HEK293T (cell line): ENCODE measurements at regions not wholly inside any gene's neighbourhood (a gene's known extent, or its start where the extent isn't known, plus 50 kb on each side); places are given as distances from the start of the nearest gene placed in this dataset.

Source experiments
- BHLHE40 ChIP-seq: fragments of 450-650 bp; IDR thresholded peaks from 2 replicates; pipeline ENCODE4 v1.6.1; 2016; ENCODE audit warnings: mild to moderate bottlenecking, moderate library complexity, borderline replicate concordance
- FOXM1 ChIP-seq: fragments of 450-650 bp; IDR thresholded peaks from 2 replicates; pipeline ENCODE4 v1.6.1; 2017; ENCODE audit warnings: mild to moderate bottlenecking, borderline replicate concordance
- HDGF ChIP-seq: fragments of 450-650 bp; IDR thresholded peaks from 2 replicates; pipeline ENCODE4 v1.6.1; 2017; ENCODE audit warnings: antibody characterized with exemption, borderline replicate concordance
- LEF1 ChIP-seq: fragments of 450-650 bp; IDR thresholded peaks from 2 replicates; pipeline ENCODE4 v1.6.1; 2017; ENCODE audit warnings: mild to moderate bottlenecking, borderline replicate concordance
- NFRKB ChIP-seq: fragments of 450-650 bp; IDR thresholded peaks from 2 replicates; pipeline ENCODE4 v1.6.1; 2016; ENCODE audit warnings: mild to moderate bottlenecking, moderate library complexity
- PKNOX1 ChIP-seq: fragments of 450-650 bp; IDR thresholded peaks from 2 replicates; pipeline ENCODE4 v1.6.1; 2016
- SP1 ChIP-seq: fragments of 450-650 bp; IDR thresholded peaks from 2 replicates; pipeline ENCODE4 v1.6.1; 2017
- TARDBP ChIP-seq: fragments of 450-650 bp; IDR thresholded peaks from 2 replicates; pipeline ENCODE4 v1.6.1; 2016
- ZNF384 ChIP-seq: fragments of 450-650 bp; IDR thresholded peaks from 2 replicates; pipeline ENCODE4 v1.6.1; 2016

- TF ChIP-seq SP1 (no peak), BHLHE40 (no peak), TARDBP (no peak), PKNOX1 (no peak), LEF1 (no peak), ZNF384 (no peak), NFRKB (no peak), FOXM1 (no peak), HDGF (no peak)
These were observed 50.2 kb upstream of the GALNT9 start for GRCh38 chr12:132379576-132379975.
